GM19467 (cell line): ENCODE measurements at regions not wholly inside any gene's neighbourhood (a gene's known extent, or its start where the extent isn't known, plus 50 kb on each side); places are given as distances from the start of the nearest gene placed in this dataset.
"Not testable (repeated sequence)": the region's sequence is repeated elsewhere in the genome, so short reads cannot be mapped to it uniquely, and the experiment has no call there.

Experiments
- ATAC-seq: cut with Tn5 transposase; IDR thresholded peaks from one replicate; pipeline ENCODE4 v1.9.1; 2021; ENCODE audit warnings: mild to moderate bottlenecking, moderate library complexity; ENCODE audit not compliant: unreplicated experiment

DNA sequence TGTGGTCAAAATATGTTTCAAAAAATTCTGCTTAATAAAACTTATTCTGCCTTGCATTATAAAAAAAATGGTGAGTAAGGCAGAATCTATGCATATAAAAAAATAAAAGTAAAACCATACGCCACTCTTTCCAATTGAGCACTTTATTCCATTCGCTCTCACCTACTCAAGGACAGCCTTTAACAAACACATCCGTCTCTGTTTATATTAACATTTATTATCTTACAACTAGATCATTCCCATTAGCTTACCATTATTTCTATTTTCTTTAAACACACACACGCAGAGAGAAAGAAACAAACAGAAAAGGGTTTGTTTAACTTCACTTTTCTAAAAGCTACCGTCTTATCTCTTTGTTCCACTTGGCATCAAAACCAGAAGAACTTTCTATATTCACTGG lies 598.9 kb upstream of the CHRM3 start:
- no peak for ATAC-seq

GRCh38 chr1:238783633-238784032 lies 602.7 kb upstream of the CHRM3 start:
- ATAC-seq = no peak

- no peak for ATAC-seq
These were observed 606.7 kb upstream of the CHRM3 start for GRCh38 chr1:238779716-238780115.

DNA sequence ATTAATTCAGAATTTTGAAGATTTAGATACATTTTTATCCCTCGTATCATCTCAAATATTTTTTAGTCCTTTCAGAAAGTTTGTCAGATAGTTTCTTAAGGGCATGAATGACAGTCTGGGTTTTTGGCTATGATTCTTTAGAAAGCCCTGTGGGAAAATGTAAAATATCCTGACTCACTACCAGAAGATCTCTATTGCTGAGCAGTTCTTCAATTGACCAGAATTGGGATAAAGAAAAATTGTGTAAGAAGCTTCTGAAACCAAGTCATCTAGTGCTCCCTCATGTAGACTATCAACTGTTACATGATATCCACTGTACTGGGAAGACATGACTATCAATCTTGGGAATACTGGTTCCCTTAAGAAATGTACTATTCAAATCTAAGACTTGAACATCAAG lies 608.3 kb upstream of the CHRM3 start:
- ATAC-seq = no peak

- no peak for ATAC-seq
These were observed 608.8 kb upstream of the CHRM3 start for GRCh38 chr1:238777551-238777950.

DNA sequence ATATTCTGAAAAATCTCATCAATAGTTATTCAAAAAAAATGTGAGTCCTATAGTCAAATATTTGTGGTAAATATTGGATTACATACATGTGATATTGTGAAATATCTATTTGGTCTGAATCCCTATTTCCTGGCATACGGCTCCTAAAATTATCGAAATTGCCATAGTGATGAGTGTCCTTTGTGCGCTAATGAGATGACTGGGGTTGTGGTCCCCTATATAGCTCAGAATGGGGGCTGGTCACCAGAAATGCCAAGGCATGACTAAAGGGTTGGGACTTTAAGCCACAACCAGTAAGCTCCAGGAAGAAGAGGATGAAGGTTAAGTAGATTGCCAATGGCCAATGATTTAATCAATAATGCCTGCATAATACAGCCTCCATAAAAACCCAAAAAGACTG lies 610.2 kb upstream of the CHRM3 start:
- ATAC-seq = no peak

DNA sequence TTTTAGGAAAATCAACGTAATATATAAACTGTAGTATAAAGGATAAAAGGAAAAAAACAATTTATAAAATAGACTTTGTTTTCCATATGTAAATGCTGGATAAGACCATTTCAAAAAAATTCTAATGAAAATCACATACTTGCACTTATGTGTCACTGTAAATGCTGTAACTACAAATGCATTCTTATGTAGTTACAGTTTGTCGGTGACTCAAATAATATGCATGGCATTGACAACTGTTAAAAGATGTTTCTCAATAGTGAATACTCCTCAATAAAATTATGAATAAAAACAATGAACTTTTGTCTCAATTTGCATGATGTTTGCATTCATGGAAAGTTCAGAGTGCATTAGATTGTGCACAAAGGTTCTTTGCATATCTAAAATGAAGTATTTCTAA lies 614.0 kb upstream of the CHRM3 start:
- no peak for ATAC-seq

DNA sequence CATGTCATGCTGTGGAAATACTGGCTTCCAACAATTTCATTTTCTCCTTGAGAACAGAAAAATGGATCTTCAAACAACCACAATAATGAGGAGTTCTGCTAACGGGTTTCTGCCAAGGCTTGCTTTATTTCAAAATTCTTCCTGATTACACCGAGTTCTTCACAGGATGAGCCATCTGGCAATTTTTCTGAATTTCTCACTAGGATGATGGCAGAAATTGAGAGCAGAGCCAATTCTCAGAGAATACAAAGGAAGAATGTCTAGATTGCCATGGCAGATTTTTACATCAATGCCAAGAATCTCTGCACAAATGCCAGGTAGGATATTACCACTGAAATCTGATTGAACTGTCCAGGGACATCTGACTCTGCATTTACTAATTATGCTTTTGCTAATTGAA lies 619.0 kb upstream of the CHRM3 start:
- ATAC-seq = no peak

DNA sequence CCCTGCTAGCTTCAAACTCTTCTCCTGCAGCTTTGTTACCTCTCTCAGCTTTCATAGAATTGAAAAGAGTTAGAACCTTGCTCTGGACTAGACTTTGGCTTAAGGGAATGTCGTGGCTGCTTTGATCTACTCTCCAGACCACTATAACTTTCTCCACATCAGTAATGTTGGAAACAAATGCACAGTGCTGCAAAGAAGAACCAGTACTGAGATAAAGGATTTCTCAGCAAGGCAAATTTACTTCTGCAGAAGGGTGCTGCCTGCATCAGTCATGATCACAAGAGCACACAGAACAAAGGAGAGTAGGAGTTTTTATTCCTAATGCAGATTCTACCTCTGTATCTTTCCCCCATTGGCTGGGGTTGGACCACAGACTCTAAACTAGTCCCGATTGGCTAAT lies 621.6 kb upstream of the CHRM3 start:
- ATAC-seq = no peak

GRCh38 chr1:238753252-238753651 lies 633.1 kb upstream of the CHRM3 start:
- no peak for ATAC-seq

- ATAC-seq = no peak
These were observed 634.0 kb upstream of the CHRM3 start for GRCh38 chr1:238752327-238752726.

- no peak for ATAC-seq
These were observed 641.3 kb upstream of the CHRM3 start for GRCh38 chr1:238745069-238745468.

DNA sequence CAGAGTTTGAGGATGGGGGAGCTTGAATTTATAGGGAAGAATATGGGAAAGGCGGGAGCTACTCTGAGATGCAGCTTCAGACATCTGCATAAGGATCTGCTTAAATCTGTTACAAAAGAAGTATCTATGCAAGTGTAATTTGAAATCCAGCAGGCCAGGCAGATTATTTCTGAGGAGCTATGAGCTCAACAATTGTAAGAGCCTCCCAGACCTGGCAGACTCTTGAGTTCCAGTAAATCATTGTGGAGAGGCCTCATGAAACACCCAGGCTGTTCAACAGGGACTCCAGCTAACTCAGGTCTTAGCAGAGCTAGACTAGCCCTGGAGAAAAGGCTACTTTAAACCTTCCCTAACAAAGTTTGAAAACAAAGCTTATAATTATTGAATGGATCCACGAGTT lies 647.5 kb upstream of the CHRM3 start:
- ATAC-seq = no peak

GRCh38 chr1:238727670-238728069 lies 658.7 kb upstream of the CHRM3 start:
- ATAC-seq = no peak

GRCh38 chr1:238722812-238723211 lies 663.6 kb upstream of the CHRM3 start:
- no peak for ATAC-seq

GRCh38 chr1:238710697-238711096 lies 675.7 kb upstream of the CHRM3 start:
- no peak for ATAC-seq

DNA sequence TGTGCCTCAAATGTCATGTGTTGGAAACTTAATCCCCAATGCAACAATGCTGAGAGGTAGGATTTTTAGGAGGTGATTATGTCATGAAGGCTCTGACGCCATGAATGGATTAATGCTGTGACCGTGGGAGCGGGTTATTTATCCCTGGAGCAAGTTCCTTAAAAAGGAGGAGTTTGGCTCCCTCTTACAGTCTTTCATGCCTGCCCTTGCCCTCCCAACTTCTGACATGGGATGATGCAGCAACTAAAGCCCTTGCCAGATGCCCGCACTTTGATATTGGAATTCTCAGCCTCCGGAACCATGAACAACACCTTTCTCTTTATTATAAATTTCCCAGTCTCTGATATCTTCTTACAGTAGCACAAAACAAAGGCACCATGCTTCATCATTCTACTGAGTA lies 685.3 kb upstream of the CHRM3 start:
- no peak for ATAC-seq

GRCh38 chr1:238690415-238690814 lies 696.0 kb upstream of the CHRM3 start:
- ATAC-seq = no peak

DNA sequence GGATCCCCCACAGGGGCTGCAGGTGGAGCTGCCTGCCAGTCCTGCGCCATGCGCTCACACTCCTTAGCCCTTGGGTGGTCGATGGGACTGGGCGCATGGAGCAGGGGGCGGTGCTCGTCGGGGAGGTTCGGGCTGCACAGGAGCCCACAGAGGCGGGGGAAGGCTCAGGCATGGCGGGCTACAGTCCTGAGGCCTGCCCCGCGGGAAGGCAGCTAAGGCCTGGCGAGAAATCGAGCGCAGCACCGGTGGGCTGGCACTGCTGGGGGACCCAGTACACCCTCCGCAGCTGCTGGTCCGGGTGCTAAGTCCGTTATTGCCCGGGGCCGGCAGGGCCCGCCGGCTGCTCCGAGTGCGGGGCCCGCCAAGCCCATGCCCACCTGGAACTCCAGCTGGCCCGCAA lies 701.8 kb upstream of the CHRM3 start:
- ATAC-seq = not testable (repeated sequence)

DNA sequence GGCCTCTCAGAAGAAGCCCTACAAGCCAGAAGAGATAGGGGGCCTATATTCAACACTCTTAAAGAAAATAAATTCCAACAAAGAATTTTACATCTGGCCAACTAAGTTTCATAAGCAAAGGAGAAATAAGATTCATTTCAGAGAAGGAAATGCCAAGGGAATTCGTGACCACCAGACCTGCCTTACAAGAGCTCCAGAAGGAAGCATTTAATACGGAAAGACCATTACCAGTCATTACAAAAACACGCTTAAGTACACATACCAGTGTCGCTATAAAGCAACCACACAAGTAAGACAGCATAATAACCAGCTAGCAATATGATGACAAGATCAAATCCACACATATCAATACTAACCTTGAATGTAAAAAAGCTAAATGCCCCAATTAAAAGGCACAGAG lies 704.9 kb upstream of the CHRM3 start:
- ATAC-seq = no peak

GRCh38 chr1:238681021-238681420 lies 705.3 kb upstream of the CHRM3 start:
- no peak for ATAC-seq

DNA sequence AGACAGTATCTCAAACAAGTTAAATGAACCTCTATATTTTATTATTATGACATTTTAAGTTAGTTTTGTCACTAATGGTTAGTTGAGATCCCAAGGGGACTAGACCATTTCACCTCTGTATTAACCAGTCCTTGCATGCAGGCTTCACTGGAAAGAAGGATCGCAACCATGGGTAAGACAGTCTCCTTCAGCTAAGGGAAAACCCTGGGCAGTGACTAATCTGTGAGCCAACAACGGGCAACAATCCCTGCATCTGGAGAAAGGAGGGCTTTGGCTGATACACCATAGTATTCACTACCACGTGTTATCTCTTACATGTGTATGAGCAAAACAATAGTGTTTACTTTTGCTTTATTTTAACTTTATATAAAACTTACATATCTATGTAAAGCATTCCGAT lies 708.8 kb upstream of the CHRM3 start:
- ATAC-seq = no peak

GRCh38 chr1:238675221-238675620 lies 711.1 kb upstream of the CHRM3 start:
- no peak for ATAC-seq

GRCh38 chr1:238674316-238674715 lies 712.1 kb upstream of the CHRM3 start:
- ATAC-seq = no peak
